ENCODE measurements at regions not wholly inside any gene's neighbourhood (a gene's known extent, or its start where the extent isn't known, plus 50 kb on each side); places are given as distances from the start of the nearest gene placed in this dataset.
"Not testable (repeated sequence)": the region's sequence is repeated elsewhere in the genome, so short reads cannot be mapped to it uniquely, and the experiment has no call there.

DNA sequence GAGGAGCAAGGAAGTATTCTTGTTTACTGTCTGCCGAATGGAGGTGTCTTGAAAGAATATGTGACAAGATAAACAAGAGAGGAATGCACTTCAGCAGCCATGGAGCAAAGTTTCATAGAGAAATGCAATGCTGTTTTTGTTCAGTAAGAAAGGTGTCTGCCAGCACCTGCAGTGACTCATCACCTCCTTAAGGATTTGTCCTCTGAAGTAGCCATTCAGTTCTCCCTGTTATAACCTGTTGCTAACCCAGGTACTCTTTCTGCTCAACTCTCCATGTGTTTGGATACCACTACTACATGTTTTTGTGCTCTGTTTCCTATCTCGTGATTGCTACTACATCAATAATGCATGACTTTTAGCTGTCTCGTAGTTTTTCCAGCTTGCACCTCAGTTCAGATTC lies 328.9 kb downstream of the CHL1 start:
- no peak for DNase-seq

GRCh38 chr3:535566-536416 lies 339.2 kb downstream of the CHL1 start:
- DNase-seq, result no peak

- no peak for DNase-seq
These were observed 339.9 kb downstream of the CHL1 start for GRCh38 chr3:536417-536813.

DNA sequence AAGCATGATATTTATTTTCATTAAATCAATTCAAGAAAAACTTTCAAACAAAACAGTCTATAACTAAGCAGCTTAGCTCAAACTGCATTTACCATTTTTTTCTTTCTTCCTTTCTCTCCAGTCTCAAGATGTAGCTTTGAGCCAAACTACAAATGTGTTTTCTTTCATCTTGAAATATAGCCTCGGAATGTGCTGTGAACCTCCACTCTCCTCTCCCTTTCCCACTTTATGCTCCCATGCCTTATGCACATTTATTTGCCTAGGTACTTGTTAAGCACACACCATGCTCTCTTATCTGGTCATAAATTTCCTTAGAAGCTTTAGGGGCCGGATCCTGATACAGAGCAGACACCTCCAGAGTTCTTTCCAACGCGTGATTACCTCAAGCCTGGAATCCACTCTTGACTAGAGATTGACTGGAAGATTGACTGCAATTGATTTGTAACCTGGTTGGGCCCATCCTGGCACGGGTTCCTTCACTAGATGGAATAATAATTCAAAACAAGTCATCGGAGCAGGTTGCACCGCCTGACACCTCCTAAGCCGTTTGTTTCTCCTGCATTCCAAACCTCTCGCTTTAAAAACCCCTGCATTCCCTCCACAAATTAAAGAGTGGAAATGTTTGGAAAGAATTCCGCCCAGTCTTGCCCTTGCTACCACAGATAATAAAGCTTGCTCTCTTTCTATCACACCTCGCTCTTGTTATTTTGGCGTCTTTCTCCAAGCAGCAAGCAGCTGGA lies 344.7 kb downstream of the CHL1 start:
- DNase-seq, result no peak

- DNase-seq, result no peak
These were observed 345.5 kb downstream of the CHL1 start for GRCh38 chr3:542021-542420.

DNA sequence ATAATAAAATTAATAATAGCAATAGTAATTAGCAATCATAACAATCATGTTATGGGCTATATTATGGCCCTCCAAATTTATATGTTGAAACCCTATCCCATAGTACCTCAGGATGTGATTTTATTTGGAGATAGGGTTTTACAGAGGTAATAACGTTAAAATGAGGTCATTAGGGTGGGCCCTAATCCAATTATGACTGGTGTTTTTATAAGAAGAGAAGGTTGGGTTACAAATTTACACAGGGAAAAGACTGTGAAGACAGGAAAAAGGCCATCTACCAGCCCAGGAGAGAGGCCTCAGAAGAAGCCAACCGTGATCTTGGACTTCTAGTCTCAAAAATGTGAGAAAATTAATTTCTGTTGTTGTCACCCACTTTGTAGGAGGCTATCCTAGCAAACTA lies 353.1 kb downstream of the CHL1 start:
- DNase-seq, result no peak

DNA sequence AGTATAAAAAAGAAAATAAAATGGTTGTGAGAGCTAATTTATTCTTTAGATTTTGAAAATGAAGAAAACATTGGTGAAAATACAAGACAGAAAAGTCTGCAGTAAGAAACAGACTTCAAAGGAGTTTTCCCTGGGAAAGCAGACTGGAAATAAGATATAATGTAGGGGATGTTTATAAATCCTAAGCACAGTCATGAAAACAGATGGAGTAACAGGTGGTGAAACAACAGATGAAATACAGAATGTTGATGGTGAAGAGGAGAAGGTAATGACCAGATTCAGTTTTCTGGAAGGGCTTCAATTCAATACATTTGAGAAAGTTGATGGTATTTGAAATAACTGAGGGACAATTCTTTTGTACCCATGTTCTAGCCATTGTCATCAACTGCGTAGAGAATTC lies 353.9 kb downstream of the CHL1 start:
- DNase-seq, result no peak

- DNase-seq, result no peak
These were observed 361.4 kb downstream of the CHL1 start for GRCh38 chr3:557972-558371.

DNA sequence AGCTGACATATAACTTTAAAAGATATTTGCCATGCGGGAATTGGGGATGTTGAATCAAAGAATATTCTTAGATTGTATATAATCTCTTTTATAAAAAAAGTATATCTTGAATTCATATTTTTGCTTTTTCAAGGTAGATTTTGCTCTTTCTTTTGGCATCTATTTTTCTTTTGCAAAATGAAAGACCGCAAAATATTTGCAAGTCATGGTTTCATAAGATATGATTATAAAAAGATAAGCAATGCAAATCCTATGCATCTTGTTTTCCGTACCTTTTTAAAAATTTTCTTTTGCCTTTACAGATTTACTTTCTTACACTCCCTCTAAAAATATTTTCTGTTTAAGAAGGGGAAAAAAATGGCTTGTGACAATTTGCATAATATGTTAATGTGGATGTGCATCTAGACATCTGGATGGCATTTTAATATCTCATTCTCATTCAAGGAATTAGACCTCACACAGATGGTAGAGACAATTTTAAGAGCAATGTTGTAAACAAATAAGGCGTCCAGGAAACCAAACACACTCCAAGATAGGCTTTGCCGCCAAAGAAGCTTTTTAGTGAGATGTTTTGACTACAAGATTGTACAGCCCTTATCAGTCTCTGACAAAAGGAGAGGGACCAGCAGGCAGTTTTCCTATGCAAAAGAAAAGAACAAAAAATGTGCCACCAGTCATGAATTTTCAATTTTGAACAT lies 371.1 kb downstream of the CHL1 start:
- no peak for DNase-seq

- not testable (repeated sequence) for DNase-seq
These were observed 383.0 kb downstream of the CHL1 start for GRCh38 chr3:579529-579928.

DNA sequence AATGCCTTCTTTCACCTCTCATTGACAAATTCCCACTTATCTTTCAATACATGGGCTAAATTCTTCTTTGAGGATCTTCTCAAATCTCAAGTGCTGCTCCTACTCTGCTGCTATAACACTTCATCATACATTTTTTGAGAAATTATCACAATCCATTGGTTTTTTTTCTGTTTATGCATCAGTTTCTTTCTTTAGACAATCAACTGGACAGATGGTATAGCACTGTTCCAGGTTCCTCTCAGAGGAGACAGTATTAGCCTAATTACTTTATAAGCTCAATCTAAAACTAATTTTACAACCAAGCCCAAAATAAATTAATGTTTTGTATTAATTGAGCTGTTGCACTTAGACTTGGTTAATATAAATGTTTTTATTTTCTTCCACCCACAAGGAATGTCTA lies 392.5 kb downstream of the CHL1 start:
- not testable (repeated sequence) for DNase-seq

GRCh38 chr3:597304-597703 lies 400.7 kb downstream of the CHL1 start:
- DNase-seq, result not testable (repeated sequence)

GRCh38 chr3:597746-598145 lies 401.2 kb downstream of the CHL1 start:
- DNase-seq, result not testable (repeated sequence)

DNA sequence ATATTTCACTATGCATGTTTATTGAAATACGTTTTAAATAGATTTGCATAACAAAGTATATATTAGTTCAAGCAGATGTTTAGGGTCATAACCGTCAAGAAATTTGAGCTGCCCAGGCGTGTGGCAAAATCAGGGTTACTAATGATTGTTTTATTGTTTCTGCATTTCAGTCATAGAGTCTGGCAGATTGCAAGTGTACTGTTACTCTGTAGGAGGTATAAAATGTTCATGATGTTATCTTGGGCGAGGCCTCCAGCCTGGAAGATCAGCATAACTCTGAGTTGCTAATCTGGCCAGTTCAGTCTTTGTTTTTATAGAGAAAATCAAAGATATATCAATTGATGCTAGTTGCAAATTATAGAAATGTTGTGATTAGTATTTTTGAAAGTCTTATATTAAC lies 410.9 kb downstream of the CHL1 start:
- not testable (repeated sequence) for DNase-seq

DNA sequence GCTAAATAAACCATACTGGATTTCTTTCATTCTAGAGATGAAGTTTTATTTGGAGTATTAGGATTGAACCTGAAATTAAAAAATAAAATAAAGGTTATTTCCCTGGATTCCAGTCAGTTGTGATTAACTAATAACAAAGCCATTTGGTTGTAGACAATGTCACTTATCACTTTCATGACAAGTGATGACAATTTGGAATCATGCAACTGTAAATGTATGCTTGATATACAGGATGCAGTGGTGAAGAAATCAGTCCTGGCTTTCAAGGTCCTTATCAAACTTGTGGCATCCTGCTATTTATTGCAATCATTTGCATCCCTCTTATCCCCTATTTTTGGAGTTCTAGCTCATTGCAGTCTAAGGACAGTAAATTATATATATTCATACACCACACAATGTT lies 425.2 kb downstream of the CHL1 start:
- DNase-seq, result no peak

DNA sequence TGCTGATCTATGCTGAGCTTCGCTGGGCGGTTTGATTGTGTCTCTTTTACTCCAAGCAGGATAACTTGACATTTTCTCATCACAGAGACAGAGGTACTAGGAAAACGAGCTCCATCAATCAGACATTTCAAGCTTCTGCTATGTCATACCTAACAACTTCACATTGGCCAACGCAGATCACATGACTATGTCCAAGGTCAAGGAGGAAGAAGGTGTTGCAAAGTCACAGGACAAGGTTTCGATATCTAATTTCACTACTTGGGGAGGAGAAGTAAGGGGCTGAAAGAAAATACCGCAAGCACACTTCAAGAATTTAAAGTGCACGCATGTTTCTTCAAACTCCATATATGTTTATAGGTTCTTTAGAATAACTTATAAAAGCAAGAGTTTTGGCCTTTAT lies 425.8 kb downstream of the CHL1 start:
- no peak for DNase-seq

DNA sequence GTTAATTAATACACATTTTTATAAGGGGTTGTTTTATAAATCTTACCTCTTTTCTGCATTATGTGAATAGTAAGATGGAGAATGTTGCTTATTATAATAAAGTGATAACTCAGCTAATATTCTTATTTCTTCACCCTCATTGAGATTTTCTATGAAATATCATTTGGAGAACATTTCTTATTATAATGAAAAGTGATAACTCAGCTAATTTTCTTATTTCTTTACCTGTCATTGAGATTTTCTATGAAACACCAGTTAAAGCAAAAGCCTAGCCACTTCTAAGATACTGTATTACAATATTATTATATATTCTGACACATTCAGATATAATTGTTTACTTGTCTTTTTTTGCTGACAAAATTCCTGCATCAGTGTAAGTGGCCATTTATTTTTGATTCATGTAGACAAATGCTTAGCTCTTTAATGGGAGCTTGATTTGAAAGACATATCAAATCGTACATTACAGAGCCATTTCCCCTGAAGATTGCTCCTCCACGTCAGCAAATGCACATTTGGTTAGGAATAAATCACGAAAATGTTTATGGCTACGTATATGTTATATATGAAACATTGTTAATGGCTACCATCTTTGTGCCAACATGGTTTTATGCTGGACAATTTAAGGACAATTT lies 427.5 kb downstream of the CHL1 start:
- DNase-seq, result no peak

GRCh38 chr3:632571-633170 lies 436.1 kb downstream of the CHL1 start:
- peak; percentile 9 for DNase-seq

GRCh38 chr3:634511-634910 lies 437.9 kb downstream of the CHL1 start:
- DNase-seq, result no peak

- no peak for DNase-seq
These were observed 438.8 kb downstream of the CHL1 start for GRCh38 chr3:635393-635792.

DNA sequence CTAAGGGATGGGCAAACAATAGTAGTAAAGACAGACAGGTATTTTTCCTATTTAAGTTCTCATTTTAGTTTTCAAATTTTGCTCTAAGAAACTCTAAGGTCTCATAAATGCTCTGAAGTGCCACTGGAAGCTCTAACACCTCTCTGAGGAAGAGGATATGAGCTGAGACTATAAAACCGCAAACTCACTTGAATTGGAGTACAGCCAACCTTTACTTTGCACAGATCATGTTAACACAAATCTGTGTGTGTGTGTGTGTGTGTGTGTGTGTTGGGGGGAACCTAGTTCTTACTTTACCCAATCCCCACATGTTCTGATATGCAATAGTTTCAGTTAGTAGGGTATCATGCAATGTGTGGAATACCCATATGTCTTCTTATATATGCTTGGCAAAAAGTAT lies 446.8 kb downstream of the CHL1 start:
- no peak for DNase-seq

GRCh38 chr3:655824-656223 lies 437.0 kb upstream of the CNTN6 start:
- no peak for DNase-seq

DNA sequence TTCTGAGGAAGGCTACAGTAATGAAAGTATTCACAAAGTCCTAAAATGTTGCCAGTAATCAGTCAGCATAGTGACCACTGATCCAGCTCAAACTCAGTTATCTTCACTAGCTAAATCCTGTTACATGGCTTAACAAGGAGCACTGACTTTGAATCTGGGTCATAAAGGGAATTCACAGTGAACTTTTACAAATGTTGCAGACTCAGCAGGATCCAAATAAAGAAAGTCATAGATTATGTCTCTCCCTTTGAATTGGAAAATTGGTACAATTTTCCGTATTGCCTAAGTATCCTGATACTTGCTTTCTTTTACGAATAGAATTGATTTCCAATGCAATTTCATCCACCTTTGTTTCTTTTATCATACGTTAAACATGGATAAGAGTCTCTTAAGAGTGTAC lies 431.5 kb upstream of the CNTN6 start:
- DNase-seq, result no peak
